H1 (cell line): ENCODE measurements at regions not wholly inside any gene's neighbourhood (a gene's known extent, or its start where the extent isn't known, plus 50 kb on each side); places are given as distances from the start of the nearest gene placed in this dataset.

Experiments used
- CTCF ChIA-PET: fragments of 300-600 bp; sonication (Branson Sonifier 250); formaldehyde crosslinking; loops from one replicate; lab custom pipeline; 2021; ENCODE audit not compliant: partially characterized antibody; lab: Charles Lee
- POLR2A ChIA-PET: fragments of 300-600 bp; sonication (Branson Sonifier 250); formaldehyde crosslinking; loops from one replicate; lab custom pipeline; 2021; ENCODE audit warnings: inconsistent platforms; ENCODE audit not compliant: partially characterized antibody; lab: Charles Lee
- DNase-seq, 2 experiments: peaks; one replicate each; pipeline versions ENCODE4 v3.0.0 to v3.0.0-alpha.2; 2010 to 2022; ENCODE audit warnings: low spot score in 2 of 2, low read depth in 1 of 2, mixed read lengths in 1 of 2
- FAIRE-seq: peaks from 2 replicates; lab custom pipeline; 2011; peaks lifted over from hg19 to GRCh38; lab: Jason Lieb, UNC
- H2AFZ ChIP-seq: 2 replicates; pipeline ENCODE4 v1.8.1; 2012; ENCODE audit warnings: low read length, inconsistent platforms
- H2AK5ac ChIP-seq: 2 replicates; pipeline ENCODE4 v1.6.1; 2013; ENCODE audit warnings: low read depth, low read length
- H2BK120ac ChIP-seq: replicated peaks from 2 replicates; pipeline ENCODE3; 2013; ENCODE audit warnings: low read depth, low read length, inconsistent platforms
- H2BK12ac ChIP-seq: 2 replicates; pipeline ENCODE4 v1.6.1; 2013; ENCODE audit warnings: low read depth, low read length
- H2BK15ac ChIP-seq: 2 replicates; pipeline ENCODE4 v1.6.1; 2013; ENCODE audit warnings: low read length
- H2BK20ac ChIP-seq: 2 replicates; pipeline ENCODE4 v1.6.1; 2013; ENCODE audit warnings: low read length
- H2BK5ac ChIP-seq: 2 replicates; pipeline ENCODE4 v1.6.1; 2013; ENCODE audit warnings: low read depth, low read length
- H3K14ac ChIP-seq: 2 replicates; pipeline ENCODE4 v1.6.1; 2013; ENCODE audit warnings: inconsistent platforms; ENCODE audit not compliant: insufficient read length
- H3K18ac ChIP-seq: 2 replicates; pipeline ENCODE4 v1.6.1; 2013; ENCODE audit warnings: low read length; ENCODE audit errors: extremely low read depth
- H3K23ac ChIP-seq: 2 replicates; pipeline ENCODE4 v1.6.1; 2013; ENCODE audit warnings: inconsistent platforms; ENCODE audit not compliant: insufficient read length
- H3K23me2 ChIP-seq: 2 replicates; pipeline ENCODE4 v1.6.1; 2013; ENCODE audit warnings: low read depth, low read length
- H3K27ac ChIP-seq: 2 replicates; pipeline ENCODE4 v1.6.1; 2011; ENCODE audit warnings: low read depth, low read length, inconsistent platforms
- H3K27me3 ChIP-seq, 4 experiments: replicated peaks in 1 of 4; 1 replicate in 1 of 4; 2 replicates in 3 of 4; pipeline versions ENCODE4 v1.6.1 to v1.8.1; 2011 to 2013; ENCODE audit warnings: low read length in 3 of 4, mild to moderate bottlenecking in 3 of 4, inconsistent platforms in 2 of 4, mixed read lengths in 2 of 4, moderate library complexity in 1 of 4; ENCODE audit not compliant: control insufficient read depth in 3 of 4, insufficient read depth in 3 of 4; ENCODE audit errors: extremely low read depth in 1 of 4
- H3K36me3 ChIP-seq, 4 experiments: 2 replicates each; pipeline versions ENCODE4 v1.6.1 to v1.8.1; 2011 to 2013; ENCODE audit warnings: mild to moderate bottlenecking in 4 of 4, low read length in 3 of 4, moderate library complexity in 2 of 4, control low read depth in 1 of 4, inconsistent platforms in 1 of 4; ENCODE audit not compliant: insufficient read depth in 4 of 4, control insufficient read depth in 2 of 4
- H3K4ac ChIP-seq: replicated peaks from 2 replicates; pipeline ENCODE3; 2013; ENCODE audit warnings: low read length, low read depth, mixed read lengths, inconsistent platforms; ENCODE audit not compliant: insufficient read length
- H3K4me1 ChIP-seq, 4 experiments: replicated peaks in 1 of 4; 1 replicate in 1 of 4; 2 replicates in 3 of 4; pipeline versions ENCODE4 v1.6.1 to v1.8.1; 2011 to 2013; ENCODE audit warnings: low read length in 3 of 4, inconsistent platforms in 2 of 4, mixed read lengths in 1 of 4; ENCODE audit not compliant: insufficient read depth in 4 of 4, control insufficient read depth in 3 of 4
- H3K4me2 ChIP-seq, 2 experiments: 2 replicates each; pipeline versions ENCODE4 v1.6.1 to v1.8.1; 2011 to 2013; ENCODE audit warnings: low read depth in 2 of 2, low read length in 2 of 2, control low read depth in 1 of 2, inconsistent platforms in 1 of 2, mild to moderate bottlenecking in 1 of 2; ENCODE audit not compliant: insufficient read depth in 1 of 2
- H3K4me3 ChIP-seq, 4 experiments: fragments of 200-600, 300-600 bp in 1 of 4; sonication (generic), shearing (Covaris generic), sonication (Bioruptor Twin) in 1 of 4; 2 replicates each; pipeline versions ENCODE4 v1.5.1 to v1.8.1; 2011 to 2016; ENCODE audit warnings: low read length in 4 of 4, low read depth in 3 of 4, control low read depth in 2 of 4, inconsistent platforms in 2 of 4, mild to moderate bottlenecking in 2 of 4, mixed read lengths in 1 of 4, moderate library complexity in 1 of 4; ENCODE audit not compliant: insufficient read depth in 2 of 4; ENCODE audit errors: extremely low read depth in 1 of 4
- H3K56ac ChIP-seq: replicated peaks from 2 replicates; pipeline ENCODE3; 2013; ENCODE audit warnings: low read depth, mild to moderate bottlenecking, mixed read lengths, low read length, inconsistent platforms; ENCODE audit not compliant: insufficient read length
- H3K79me1 ChIP-seq: 2 replicates; pipeline ENCODE4 v1.6.1; 2013; ENCODE audit warnings: low read depth, low read length, control low read depth
- H3K79me2 ChIP-seq, 2 experiments: 2 replicates each; pipeline versions ENCODE4 v1.6.1 to v1.8.1; 2012 to 2013; ENCODE audit warnings: low read length in 2 of 2, mild to moderate bottlenecking in 2 of 2, inconsistent platforms in 1 of 2; ENCODE audit not compliant: insufficient read depth in 2 of 2, control insufficient read depth in 1 of 2
- H3K9ac ChIP-seq, 4 experiments: replicated peaks in 1 of 4; 1 replicate in 1 of 4; 2 replicates in 3 of 4; pipeline versions ENCODE4 v1.6.1 to v1.8.1; 2011 to 2013; ENCODE audit warnings: low read depth in 3 of 4, low read length in 3 of 4, control low read depth in 2 of 4, mild to moderate bottlenecking in 2 of 4, moderate library complexity in 2 of 4, inconsistent platforms in 1 of 4; ENCODE audit errors: extremely low read depth in 1 of 4
- H3K9me3 ChIP-seq, 2 experiments: 2 replicates each; pipeline versions ENCODE4 v1.6.1 to v1.8.1; 2012 to 2013; ENCODE audit warnings: mild to moderate bottlenecking in 2 of 2, moderate library complexity in 2 of 2, control low read depth in 1 of 2, inconsistent platforms in 1 of 2, low read depth in 1 of 2, low read length in 1 of 2, mixed read lengths in 1 of 2; ENCODE audit not compliant: insufficient read depth in 2 of 2
- H4K20me1 ChIP-seq, 2 experiments: replicated peaks in 1 of 2; 2 replicates each; pipeline versions ENCODE3 to v1.8.1; 2011 to 2013; ENCODE audit warnings: inconsistent platforms in 2 of 2, low read length in 2 of 2, mild to moderate bottlenecking in 1 of 2; ENCODE audit not compliant: insufficient read depth in 2 of 2, control insufficient read depth in 1 of 2
- H4K5ac ChIP-seq: 2 replicates; pipeline ENCODE4 v1.6.1; 2013; ENCODE audit warnings: low read length, low read depth, mixed read lengths, inconsistent platforms; ENCODE audit not compliant: insufficient read length
- H4K8ac ChIP-seq: 2 replicates; pipeline ENCODE4 v1.8.0; 2013; ENCODE audit warnings: mild to moderate bottlenecking, moderate library complexity, low read length, inconsistent platforms; ENCODE audit not compliant: insufficient read depth; ENCODE audit errors: extremely low read depth
- H4K91ac ChIP-seq: replicated peaks from 2 replicates; pipeline ENCODE3; 2013; ENCODE audit warnings: low read length, mixed read lengths, inconsistent platforms; ENCODE audit not compliant: insufficient read length
- ASH2L ChIP-seq: fragments of 200-600, 300-600 bp; sonication (generic); IDR thresholded peaks from one replicate; pipeline ENCODE4 v1.7.1; 2017; ENCODE audit warnings: low read length
- BCL11A ChIP-seq, 2 experiments: IDR thresholded peaks; one replicate each; pipeline ENCODE4 v1.6.1; 2011; ENCODE audit warnings: low read depth in 2 of 2, low read length in 2 of 2, mild to moderate bottlenecking in 2 of 2
- CTBP2 ChIP-seq: IDR thresholded peaks from 2 replicates; pipeline ENCODE4 v1.7.0; 2011; ENCODE audit warnings: borderline replicate concordance, mild to moderate bottlenecking, moderate library complexity, mixed read lengths, low read length; ENCODE audit not compliant: insufficient read depth, insufficient read length
- HDAC2 ChIP-seq, 2 experiments: fragments of 300-600 bp in 1 of 2; sonication (generic) in 1 of 2; IDR thresholded peaks; 2 replicates each; pipeline ENCODE4 v1.6.1; 2011 to 2012; ENCODE audit warnings: low read depth in 2 of 2, low read length in 2 of 2, mild to moderate bottlenecking in 2 of 2, moderate library complexity in 2 of 2, borderline replicate concordance in 1 of 2, inconsistent platforms in 1 of 2
- JUND ChIP-seq: IDR thresholded peaks from 2 replicates; pipeline ENCODE4 v1.6.1; 2011; ENCODE audit warnings: mild to moderate bottlenecking, improper control_type of control experiment, low read length
- POU5F1 ChIP-seq: IDR thresholded peaks from 2 replicates; pipeline ENCODE4 v1.6.1; 2011; ENCODE audit warnings: low read depth, mild to moderate bottlenecking, low read length, moderate library complexity
- RBBP5 ChIP-seq: IDR thresholded peaks from 2 replicates; pipeline ENCODE4 v1.7.1; 2012; ENCODE audit warnings: low read depth, mild to moderate bottlenecking, inconsistent platforms, low read length, moderate library complexity, borderline replicate concordance
- RNF2 ChIP-seq: fragments of 200-900, 300-1000 bp; sonication (generic); IDR thresholded peaks from 2 replicates; pipeline ENCODE4 v1.7.1; 2016; ENCODE audit warnings: borderline replicate concordance, low read depth, mild to moderate bottlenecking, antibody characterized with exemption, low read length; ENCODE audit not compliant: poor library complexity, severe bottlenecking; ENCODE audit errors: missing control alignments
- RXRA ChIP-seq: IDR thresholded peaks from 2 replicates; pipeline ENCODE4 v1.6.1; 2011; ENCODE audit warnings: low read depth, mild to moderate bottlenecking, low read length, moderate library complexity; ENCODE audit not compliant: insufficient read depth
- SAP30 ChIP-seq: fragments of 300-600 bp; sonication (generic); IDR thresholded peaks from 2 replicates; pipeline ENCODE4 v1.7.1; 2012; ENCODE audit warnings: low read length, moderate library complexity, mild to moderate bottlenecking, inconsistent platforms; ENCODE audit not compliant: insufficient read depth, insufficient replicate concordance
- SIN3A ChIP-seq, 2 experiments: IDR thresholded peaks in 1 of 2; conservative IDR thresholded peaks in 1 of 2; 2 replicates each; pipeline ENCODE4 v1.6.1; 2011 to 2012; ENCODE audit warnings: low read length in 2 of 2, improper control_type of control experiment in 1 of 2, low read depth in 1 of 2, mild to moderate bottlenecking in 1 of 2
- SIRT6 ChIP-seq: IDR thresholded peaks from one replicate; pipeline ENCODE4 v1.7.1; 2012; ENCODE audit warnings: low read length, inconsistent platforms
- TAF1 ChIP-seq: IDR thresholded peaks from 2 replicates; pipeline ENCODE4 v1.6.1; 2011; ENCODE audit warnings: mild to moderate bottlenecking, low read depth, low read length
- WGBS, 2 experiments: shearing (Covaris generic) in 1 of 2; methylation state at CpG; one replicate each; pipeline versions ENCODE4 v1.1.6 to v1.1.7; 2013 to 2015; ENCODE audit warnings: low lambda C conversion rate in 2 of 2, mixed read lengths in 2 of 2, inconsistent platforms in 1 of 2, low coverage in 1 of 2, missing lambda C conversion rate in 1 of 2; ENCODE audit not compliant: insufficient replicate concordance in 2 of 2, insufficient coverage in 1 of 2, insufficient read length in 1 of 2; ENCODE audit errors: extremely low coverage in 1 of 2, missing lambda C conversion rate in 1 of 2; 5-methylcytosine and 5-hydroxymethylcytosine counted together

- H3K4me3 ChIP-seq: no peak overlapping the region
- H3K9me3 ChIP-seq: no peaks in the 10 kb centered on the region
- no peak overlapping the region for H3K4me2 ChIP-seq
- no peak overlapping the region for H2AFZ ChIP-seq
- no peak overlapping the region for H4K5ac ChIP-seq
- ChIA-PET CTCF (interaction anchor here (0.6 to 1.1 kb wide), 4 partner anchors 9 to 106 kb away, joined by 3 to 4 read pairs (median 4); no protein-coding TSS in a partner anchor), POLR2A (no interaction called here)
- no peak overlapping the region for H3K56ac ChIP-seq
- H2BK5ac ChIP-seq: no peak overlapping the region
- no peaks in the 10 kb centered on the region for H3K27me3 ChIP-seq
- H3K9ac ChIP-seq: no peak overlapping the region
- no peaks in the 10 kb centered on the region for H3K4me1 ChIP-seq
- no peak overlapping the region for H3K18ac ChIP-seq
- no peak overlapping the region for H2BK20ac ChIP-seq
- no peak overlapping the region for H2BK120ac ChIP-seq
- no peaks in the 10 kb centered on the region for H3K36me3 ChIP-seq
- DNase-seq (no peak), FAIRE-seq (no peak)
- no peak overlapping the region for H4K91ac ChIP-seq
- no peaks in the 10 kb centered on the region for H4K20me1 ChIP-seq
- no peak overlapping the region for H3K14ac ChIP-seq
- WGBS, 2 experiments: 100% methylated on average over 1 of the region's 1 CpG; no CpG with 5 or more reads in 1 of the 2 experiments
- H2BK12ac ChIP-seq: no peak overlapping the region
- H3K4ac ChIP-seq: no peak overlapping the region
- no peak overlapping the region for H2BK15ac ChIP-seq
- H2AK5ac ChIP-seq: no peak overlapping the region
- no peaks in the 10 kb centered on the region for H3K79me2 ChIP-seq
- no peak overlapping the region for H4K8ac ChIP-seq
- no peak overlapping the region for H3K27ac ChIP-seq
- no peak overlapping the region for H3K23ac ChIP-seq
- no peaks in the 10 kb centered on the region for H3K79me1 ChIP-seq
- H3K23me2 ChIP-seq: no peaks in the 10 kb centered on the region
- no peak for TF ChIP-seq TAF1
- no peak for TF ChIP-seq SAP30
- no peak for TF ChIP-seq POU5F1
- no peak for TF ChIP-seq SIRT6
- no peak for TF ChIP-seq BCL11A (IDR thresholded peaks at IDR 0.05; ENCODE audit: low read depth in 2 of 2, low read length in 2 of 2)
- TF ChIP-seq SIN3A (conservative IDR thresholded peaks at IDR 0.05 in 1 of 2, IDR thresholded peaks at IDR 0.05 in 1 of 2; ENCODE audit: low read depth in 1 of 2, low read length in 2 of 2): no peak
- no peak for TF ChIP-seq RBBP5
- no peak for TF ChIP-seq ASH2L
- TF ChIP-seq HDAC2 (IDR thresholded peaks at IDR 0.05; ENCODE audit: borderline replicate concordance in 1 of 2, low read depth in 2 of 2, low read length in 2 of 2): no peak
- no peak for TF ChIP-seq JUND
- TF ChIP-seq RXRA: no peak
- no peak for TF ChIP-seq RNF2
- no peak for TF ChIP-seq CTBP2
Observed at GRCh38 chr4:125582302-125582701, 267.5 kb downstream of the FAT4 start.
